ENCODE measurements at regions not wholly inside any gene's neighbourhood (a gene's known extent, or its start where the extent isn't known, plus 50 kb on each side); places are given as distances from the start of the nearest gene placed in this dataset.

GRCh38 chr20:60598528-60598927 is 640.3 kb downstream of the CDH26 start:
- no peaks in the 10 kb centered on the region for H3K27me3 ChIP-seq (ENCODE audit: insufficient read depth, poor library complexity, severe bottlenecking)
- no peak for DNase-seq (ENCODE audit: low read depth in 1 of 2, low spot score in 1 of 2)
- TF ChIP-seq GABPA (IDR thresholded peaks at IDR 0.05; ENCODE audit: low read depth) (no peak), CTCF (IDR thresholded peaks at IDR 0.05; ENCODE audit: insufficient read depth, low read length) (no peak), REST (IDR thresholded peaks at IDR 0.05; ENCODE audit: insufficient replicate concordance, low read depth) (no peak), POLR2AphosphoS5 (IDR thresholded peaks at IDR 0.05; ENCODE audit: low read depth) (no peak), SPI1 (IDR thresholded peaks at IDR 0.05; ENCODE audit: borderline replicate concordance, low read depth) (no peak)
- no peak overlapping the region for H3K27ac ChIP-seq (replicated peaks)
- no peak overlapping the region for H3K4me3 ChIP-seq (replicated peaks; ENCODE audit: insufficient read depth, low read length)

- no peak overlapping the region for H3K27ac ChIP-seq (replicated peaks)
- DNase-seq (ENCODE audit: low read depth in 1 of 2, low spot score in 1 of 2) = no peak
- no peak overlapping the region for H3K4me3 ChIP-seq (replicated peaks; ENCODE audit: insufficient read depth, low read length)
- no peaks in the 10 kb centered on the region for H3K27me3 ChIP-seq (ENCODE audit: insufficient read depth, poor library complexity, severe bottlenecking)
- no peak for TF ChIP-seq GABPA (IDR thresholded peaks at IDR 0.05; ENCODE audit: low read depth)
- TF ChIP-seq SPI1 (IDR thresholded peaks at IDR 0.05; ENCODE audit: borderline replicate concordance, low read depth) = no peak
- TF ChIP-seq CTCF (IDR thresholded peaks at IDR 0.05; ENCODE audit: insufficient read depth, low read length) = no peak
- TF ChIP-seq POLR2AphosphoS5 (IDR thresholded peaks at IDR 0.05; ENCODE audit: low read depth) = no peak
- TF ChIP-seq REST (IDR thresholded peaks at IDR 0.05; ENCODE audit: insufficient replicate concordance, low read depth) = no peak
These were observed 641.2 kb downstream of the CDH26 start for GRCh38 chr20:60599381-60599780.

GRCh38 chr20:60600036-60600435 is 641.8 kb downstream of the CDH26 start:
- DNase-seq (ENCODE audit: low read depth in 1 of 2, low spot score in 1 of 2) = no peak
- Histone ChIP-seq H3K4me3 (replicated peaks; ENCODE audit: insufficient read depth, low read length) (no peak overlapping the region), H3K27me3 (ENCODE audit: insufficient read depth, poor library complexity, severe bottlenecking) (no peaks in the 10 kb centered on the region), H3K27ac (replicated peaks) (no peak overlapping the region)
- TF ChIP-seq GABPA (IDR thresholded peaks at IDR 0.05; ENCODE audit: low read depth) (no peak), POLR2AphosphoS5 (IDR thresholded peaks at IDR 0.05; ENCODE audit: low read depth) (no peak), SPI1 (IDR thresholded peaks at IDR 0.05; ENCODE audit: borderline replicate concordance, low read depth) (no peak), CTCF (IDR thresholded peaks at IDR 0.05; ENCODE audit: insufficient read depth, low read length) (no peak), REST (IDR thresholded peaks at IDR 0.05; ENCODE audit: insufficient replicate concordance, low read depth) (no peak)

Data from HL-60 (cell line).